ENCODE measurements at regions not wholly inside any gene's neighbourhood (a gene's known extent, or its start where the extent isn't known, plus 50 kb on each side); places are given as distances from the start of the nearest gene placed in this dataset.

GRCh38 chr9:82538634-82539033, 524.3 kb downstream of the RASEF start:
- Histone ChIP-seq H3K27me3 (no peaks in the 10 kb centered on the region), H3K9me3 (no peaks in the 10 kb centered on the region), H3K9ac (ENCODE audit: low read depth in 2 of 2, low read length in 2 of 2) (no peak overlapping the region), H3K4me1 (no peaks in the 10 kb centered on the region), H3K27ac (no peak overlapping the region), H3K36me3 (no peaks in the 10 kb centered on the region), H3K4me3 (no peak overlapping the region)
- intact Hi-C loops (cut with DNase I): loop anchor here (10.0 kb wide), 1 partner anchor 66 kb away; no protein-coding TSS in a partner anchor
- DNase-seq: no peak
- no peak for TF ChIP-seq CTCF (IDR thresholded peaks at IDR 0.05)

GRCh38 chr9:82539146-82539545, 523.8 kb downstream of the RASEF start:
- no peak overlapping the region for H3K27ac ChIP-seq
- DNase-seq: no peak

GRCh38 chr9:82539856-82540579, 522.9 kb downstream of the RASEF start:
- Histone ChIP-seq H3K36me3 (no peaks in the 10 kb centered on the region), H3K27me3 (no peaks in the 10 kb centered on the region), H3K27ac (no peak overlapping the region), H3K9me3 (no peaks in the 10 kb centered on the region), H3K4me1 (no peaks in the 10 kb centered on the region), H3K4me3 (no peak overlapping the region), H3K9ac (ENCODE audit: low read depth in 2 of 2, low read length in 2 of 2) (no peak overlapping the region)
- DNase-seq: no peak
- intact Hi-C loops (cut with DNase I): loop anchor here (10.0 kb wide), 1 partner anchor 65 kb away; no protein-coding TSS in a partner anchor
- TF ChIP-seq CTCF (IDR thresholded peaks at IDR 0.05): no peak

More at GRCh38 chr9:82539146-82539545, 523.8 kb downstream of the RASEF start:
- Histone ChIP-seq H3K4me3 (no peak overlapping the region), H3K9ac (ENCODE audit: low read depth in 2 of 2, low read length in 2 of 2) (no peak overlapping the region), H3K36me3 (no peaks in the 10 kb centered on the region), H3K27me3 (no peaks in the 10 kb centered on the region), H3K9me3 (no peaks in the 10 kb centered on the region), H3K4me1 (no peaks in the 10 kb centered on the region)
- TF ChIP-seq CTCF (IDR thresholded peaks at IDR 0.05): no peak
- intact Hi-C loops (cut with DNase I): loop anchor here (10.0 kb wide), 1 partner anchor 66 kb away; no protein-coding TSS in a partner anchor

- H3K36me3 ChIP-seq: no peaks in the 10 kb centered on the region
- H3K9me3 ChIP-seq: no peaks in the 10 kb centered on the region
- H3K27me3 ChIP-seq: no peaks in the 10 kb centered on the region
- H3K27ac ChIP-seq: no peak overlapping the region
- TF ChIP-seq CTCF (IDR thresholded peaks at IDR 0.05): no peak
- intact Hi-C loops (cut with DNase I): no loop called here
- no peak for DNase-seq
- no peaks in the 10 kb centered on the region for H3K4me1 ChIP-seq
- H3K4me3 ChIP-seq: no peak overlapping the region
- H3K9ac ChIP-seq (ENCODE audit: low read depth in 2 of 2, low read length in 2 of 2): no peak overlapping the region
These were observed 519.2 kb downstream of the RASEF start for GRCh38 chr9:82543726-82544125.

- Histone ChIP-seq H3K9me3 (no peaks in the 10 kb centered on the region), H3K9ac (ENCODE audit: low read depth in 2 of 2, low read length in 2 of 2) (no peak overlapping the region), H3K27me3 (no peaks in the 10 kb centered on the region), H3K4me3 (no peak overlapping the region), H3K4me1 (no peaks in the 10 kb centered on the region), H3K36me3 (no peaks in the 10 kb centered on the region), H3K27ac (no peak overlapping the region)
- no peak for TF ChIP-seq CTCF (IDR thresholded peaks at IDR 0.05)
- intact Hi-C loops (cut with DNase I): no loop called here
- DNase-seq: no peak
These were observed 516.8 kb downstream of the RASEF start for GRCh38 chr9:82546136-82546535.

Measured in colonic mucosa (tissue), 4 donors.